Heart left ventricle (tissue), 16 donors: ENCODE measurements at regions not wholly inside any gene's neighbourhood (a gene's known extent, or its start where the extent isn't known, plus 50 kb on each side); places are given as distances from the start of the nearest gene placed in this dataset.

Experiments
- ATAC-seq, 4 donors: fragments of 200-7000 bp; cut with Tn5 transposase; one replicate each; pipeline ENCODE4 v1.9.1; 2020 to 2022; ENCODE audit warnings: moderate library complexity in 4 of 4, mild to moderate bottlenecking in 3 of 4, moderate number of reproducible peaks in 1 of 4
- DNase-seq, 5 donors: peaks; one replicate each; pipeline ENCODE4 v3.0.0-alpha.2; 2020
- H3K27ac ChIP-seq, 12 donors: fragments of 200-600 bp; sonication (generic) in 4 of 12; one replicate each; pipeline versions ENCODE4 v1.5.0 to v1.8.0; 2016 to 2022; ENCODE audit warnings: mild to moderate bottlenecking in 2 of 12
- H3K27me3 ChIP-seq, 9 donors: fragments of 200-600 bp; sonication (generic) in 2 of 9; one replicate each; pipeline versions ENCODE4 v1.5.1 to v1.8.0; 2016 to 2022; ENCODE audit warnings: mild to moderate bottlenecking in 3 of 9
- H3K36me3 ChIP-seq, 9 donors: fragments of 200-600 bp; sonication (generic) in 2 of 9; one replicate each; pipeline versions ENCODE4 v1.5.0 to v1.8.0; 2018 to 2022; ENCODE audit warnings: mild to moderate bottlenecking in 2 of 9
- H3K4me1 ChIP-seq, 12 donors: fragments of 200-600 bp; sonication (generic) in 4 of 12; one replicate each; pipeline versions ENCODE4 v1.5.0 to v1.8.0; 2016 to 2022; ENCODE audit warnings: mild to moderate bottlenecking in 3 of 12
- H3K4me3 ChIP-seq, 12 donors: fragments of 200-600 bp; sonication (generic) in 4 of 12; one replicate each; pipeline versions ENCODE4 v1.5.0 to v1.8.0; 2017 to 2022; ENCODE audit warnings: mild to moderate bottlenecking in 9 of 12, moderate library complexity in 4 of 12
- H3K9me3 ChIP-seq, 12 donors: fragments of 200-600 bp; sonication (generic) in 4 of 12; one replicate each; pipeline versions ENCODE4 v1.5.0 to v1.8.0; 2016 to 2022; ENCODE audit warnings: mild to moderate bottlenecking in 1 of 12
- CTCF ChIP-seq, 12 donors: fragments of 200-600 bp; sonication (generic) in 4 of 12; IDR thresholded peaks; one replicate each; pipeline versions ENCODE4 v1.5.0 to v1.8.0; 2018 to 2022; ENCODE audit warnings: antibody characterized with exemption in 12 of 12, mild to moderate bottlenecking in 5 of 12
- POLR2A ChIP-seq, 2 donors: fragments of 450-650 bp; IDR thresholded peaks; one replicate each; pipeline ENCODE4 v1.6.1; 2017; ENCODE audit warnings: antibody characterized with exemption in 2 of 2, mild to moderate bottlenecking in 2 of 2, moderate library complexity in 2 of 2
- WGBS, 4 donors: extraction: QIAGEN DNeasy Blood & Tissue Kit in 2 of 4; methylation state at CpG; one replicate each; pipeline versions ENCODE4 v1.1.5 to v1.1.7; 2013 to 2018; 5-methylcytosine and 5-hydroxymethylcytosine counted together
- intact Hi-C, 10 donors: fragments of 100-400 bp; cut with DNase I; formaldehyde crosslinking; loops; one replicate each; pipeline versions ENCODE4 v1.11.1 to v1.14.2; 2022
- donor health status: ischemic (EF 13 %, LVEDD 7.1; RV severe dilation, severe dysfunction).
- donor health status: healthy with polysubstance abuse.
- donor health status: DM: no; HTN: yes; CAD: no.
- donor health status: DM: no; HTN: no; CAD: no.
- donor health status: ischemic (EF 25% LVEDD 6.9; RV normal size, moderate dysfunction).
- donor health status: ischemic (EF 25% LVEDD 5.7; RV mildly dilated, moderate dysfunction).
- donor health status: healthy.
- donor health status: DM: yes; HTN: yes; CAD: no.
- donor health status: ischemic (EF 35%, LVEDD 5.7; RV mildly dilated, moderate dysfunction).
- donor health status: nonischemic (EF 11% LVEDD 7.7; RV severe dilation, severe dysfunction).
- donor health status: DM: yes; HTN: yes; CAD: no.
- donor health status: PGD.
- donor health status: ischemic (EF 29% LVEDD 5.4; RV normal size, mild dysfunction).
- donor health status: nonischemic (EF 23%, LVEDD 6.1; RV moderate dilation, normal function).

GRCh38 chr19:31402529-31403316 lies 53.5 kb upstream of the TSHZ3 start:
- WGBS, 4 donors: 67 to 85% (median 78%) methylated on average over 7 of the region's 7 CpGs
- no peak overlapping the region for H3K27ac ChIP-seq
- no peaks in the 10 kb centered on the region for H3K36me3 ChIP-seq
- H3K9me3 ChIP-seq: no peaks in the 10 kb centered on the region
- no peak for DNase-seq
- H3K27me3 ChIP-seq: peaks cover 0 to 10% (median 0%) of the 10 kb centered on the region in 9 donors
- no peaks in the 10 kb centered on the region for H3K4me1 ChIP-seq
- H3K4me3 ChIP-seq: no peak overlapping the region
- no peak for ATAC-seq
- no peak for TF ChIP-seq POLR2A (IDR thresholded peaks at IDR 0.05)
- intact Hi-C loops: no loop called here

- Histone ChIP-seq H3K4me1 (peaks cover 0 to 11% (median 0%) of the 10 kb centered on the region in 12 donors), H3K27me3 (peaks cover 0 to 10% (median 0%) of the 10 kb centered on the region in 9 donors), H3K9me3 (no peaks in the 10 kb centered on the region), H3K36me3 (no peaks in the 10 kb centered on the region), H3K4me3 (no peak overlapping the region), H3K27ac (no peak overlapping the region)
- intact Hi-C loops: no loop called here
- ATAC-seq (no peak), DNase-seq (no peak)
- 87 to 91% (median 89%) methylated on average over 4 of the region's 4 CpGs for whole genome bisulfite sequencing, 4 donors
- no peak for TF ChIP-seq CTCF (IDR thresholded peaks at IDR 0.05)
These were observed 56.9 kb upstream of the TSHZ3 start for GRCh38 chr19:31406106-31406505.

GRCh38 chr19:31408460-31409124 lies 59.4 kb upstream of the TSHZ3 start:
- intact Hi-C loops: no loop called here
- WGBS, 4 donors: 34 to 55% (median 44%) methylated on average over 3 of the region's 3 CpGs
- no peak overlapping the region for H3K4me3 ChIP-seq
- peaks cover 0 to 11% (median 0%) of the 10 kb centered on the region in 12 donors for H3K4me1 ChIP-seq
- DNase-seq: peak in 4 of 5 donors; percentile 32 to 41 (median 36)
- no peaks in the 10 kb centered on the region for H3K36me3 ChIP-seq
- no peaks in the 10 kb centered on the region for H3K9me3 ChIP-seq
- ATAC-seq: peak; percentile 37 to 96 (median 92)
- H3K27me3 ChIP-seq: no peaks in the 10 kb centered on the region
- TF ChIP-seq CTCF (IDR thresholded peaks at IDR 0.05) (no peak), POLR2A (IDR thresholded peaks at IDR 0.05) (no peak)
- peak overlapping the region in 9 of 12 donors; percentile 17 to 77 (median 58) for H3K27ac ChIP-seq

GRCh38 chr19:31413353-31413752 lies 64.1 kb upstream of the TSHZ3 start:
- ATAC-seq (no peak), DNase-seq (no peak)
- Histone ChIP-seq H3K9me3 (no peaks in the 10 kb centered on the region), H3K4me3 (no peak overlapping the region), H3K27ac (no peak overlapping the region), H3K27me3 (peaks cover 0 to 12% (median 0%) of the 10 kb centered on the region in 9 donors), H3K4me1 (peaks cover 0 to 5% (median 0%) of the 10 kb centered on the region in 12 donors), H3K36me3 (no peaks in the 10 kb centered on the region)
- WGBS, 4 donors: 63 to 79% (median 74%) methylated on average over 8 of the region's 8 CpGs
- intact Hi-C loops: no loop called here
- TF ChIP-seq POLR2A (IDR thresholded peaks at IDR 0.05): no peak
- no peak for TF ChIP-seq CTCF (IDR thresholded peaks at IDR 0.05)
